ENCODE measurements at regions not wholly inside any gene's neighbourhood (a gene's known extent, or its start where the extent isn't known, plus 50 kb on each side); places are given as distances from the start of the nearest gene placed in this dataset.

GRCh38 chr2:18800240-18800971 is 211.0 kb upstream of the NT5C1B start:
- no peaks in the 10 kb centered on the region for H3K27me3 ChIP-seq (ENCODE audit: low read depth)
- in situ Hi-C loops (cut with MboI; ENCODE audit: low sequenced_read_pairs), result no loop called here

GRCh38 chr2:18799397-18799796 is 210.0 kb upstream of the NT5C1B start:
- no peak for DNase-seq (ENCODE audit: low spot score in 2 of 2)
- in situ Hi-C loops (cut with MboI; ENCODE audit: low sequenced_read_pairs), result no loop called here
- Histone ChIP-seq H3K27me3 (ENCODE audit: low read depth) (no peaks in the 10 kb centered on the region), H3K4me1 (no peaks in the 10 kb centered on the region), H3K9me3 (no peaks in the 10 kb centered on the region), H3K36me3 (replicated peaks) (no peaks in the 10 kb centered on the region), H3K4me3 (no peak overlapping the region)

More at GRCh38 chr2:18800240-18800971, 211.0 kb upstream of the NT5C1B start:
- no peaks in the 10 kb centered on the region for H3K4me1 ChIP-seq
- no peak overlapping the region for H3K4me3 ChIP-seq
- DNase-seq (ENCODE audit: low spot score in 2 of 2), result no peak
- no peaks in the 10 kb centered on the region for H3K36me3 ChIP-seq (replicated peaks)
- no peaks in the 10 kb centered on the region for H3K9me3 ChIP-seq

GRCh38 chr2:18797133-18797845 is 207.9 kb upstream of the NT5C1B start:
- no peaks in the 10 kb centered on the region for H3K4me1 ChIP-seq
- H3K4me3 ChIP-seq, result no peak overlapping the region
- no peaks in the 10 kb centered on the region for H3K36me3 ChIP-seq (replicated peaks)
- H3K27me3 ChIP-seq (ENCODE audit: low read depth), result no peaks in the 10 kb centered on the region
- H3K9me3 ChIP-seq, result no peaks in the 10 kb centered on the region
- in situ Hi-C loops (cut with MboI; ENCODE audit: low sequenced_read_pairs), result no loop called here
- DNase-seq (ENCODE audit: low spot score in 2 of 2), result no peak

- no peak for DNase-seq (ENCODE audit: low spot score in 2 of 2)
- Histone ChIP-seq H3K4me3 (no peak overlapping the region), H3K27me3 (ENCODE audit: low read depth) (no peaks in the 10 kb centered on the region), H3K36me3 (replicated peaks) (no peaks in the 10 kb centered on the region), H3K9me3 (no peaks in the 10 kb centered on the region), H3K4me1 (no peaks in the 10 kb centered on the region)
- in situ Hi-C loops (cut with MboI; ENCODE audit: low sequenced_read_pairs), result no loop called here
Observed at GRCh38 chr2:18795906-18796305, 206.5 kb upstream of the NT5C1B start.

- no peak for DNase-seq (ENCODE audit: low spot score in 2 of 2)
- H3K36me3 ChIP-seq (replicated peaks), result no peaks in the 10 kb centered on the region
- in situ Hi-C loops (cut with MboI; ENCODE audit: low sequenced_read_pairs), result no loop called here
- no peaks in the 10 kb centered on the region for H3K4me1 ChIP-seq
- no peak overlapping the region for H3K4me3 ChIP-seq
- no peaks in the 10 kb centered on the region; the same call in 1 of the 2 replicates for H3K27me3 ChIP-seq (ENCODE audit: low read depth)
- no peaks in the 10 kb centered on the region for H3K9me3 ChIP-seq
Observed at GRCh38 chr2:18792684-18793083, 203.3 kb upstream of the NT5C1B start.

GRCh38 chr2:18792226-18792629 is 202.9 kb upstream of the NT5C1B start:
- no peak overlapping the region for H3K4me3 ChIP-seq
- H3K36me3 ChIP-seq (replicated peaks), result no peaks in the 10 kb centered on the region
- DNase-seq (ENCODE audit: low spot score in 2 of 2), result no peak
- H3K27me3 ChIP-seq (ENCODE audit: low read depth), result no peaks in the 10 kb centered on the region; the same call in 1 of the 2 replicates
- no peaks in the 10 kb centered on the region for H3K9me3 ChIP-seq
- in situ Hi-C loops (cut with MboI; ENCODE audit: low sequenced_read_pairs), result no loop called here
- no peaks in the 10 kb centered on the region for H3K4me1 ChIP-seq

GRCh38 chr2:18791172-18791797 is 201.9 kb upstream of the NT5C1B start:
- Histone ChIP-seq H3K4me1 (no peaks in the 10 kb centered on the region), H3K4me3 (no peak overlapping the region), H3K36me3 (replicated peaks) (no peaks in the 10 kb centered on the region), H3K27me3 (ENCODE audit: low read depth) (no peaks in the 10 kb centered on the region; the same call in 1 of the 2 replicates), H3K9me3 (no peaks in the 10 kb centered on the region)
- DNase-seq (ENCODE audit: low spot score in 2 of 2), result no peak
- in situ Hi-C loops (cut with MboI; ENCODE audit: low sequenced_read_pairs), result no loop called here

GRCh38 chr2:18790509-18791171 is 201.3 kb upstream of the NT5C1B start:
- in situ Hi-C loops (cut with MboI; ENCODE audit: low sequenced_read_pairs), result no loop called here
- Histone ChIP-seq H3K9me3 (no peaks in the 10 kb centered on the region), H3K4me1 (no peaks in the 10 kb centered on the region), H3K36me3 (replicated peaks) (no peaks in the 10 kb centered on the region), H3K4me3 (no peak overlapping the region), H3K27me3 (ENCODE audit: low read depth) (no peaks in the 10 kb centered on the region; the same call in 1 of the 2 replicates)
- DNase-seq (ENCODE audit: low spot score in 2 of 2), result no peak

GRCh38 chr2:18788592-18788991 is 199.2 kb upstream of the NT5C1B start:
- in situ Hi-C loops (cut with MboI; ENCODE audit: low sequenced_read_pairs), result no loop called here
- H3K36me3 ChIP-seq (replicated peaks), result no peaks in the 10 kb centered on the region
- DNase-seq (ENCODE audit: low spot score in 2 of 2), result peak in 1 of 2 experiments; percentile 8
- H3K9me3 ChIP-seq, result no peaks in the 10 kb centered on the region
- no peaks in the 10 kb centered on the region; the same call in 1 of the 2 replicates for H3K27me3 ChIP-seq (ENCODE audit: low read depth)
- H3K4me1 ChIP-seq, result no peaks in the 10 kb centered on the region
- H3K4me3 ChIP-seq, result no peak overlapping the region

- no peaks in the 10 kb centered on the region for H3K4me1 ChIP-seq
Observed at GRCh38 chr2:18787726-18788125, 198.4 kb upstream of the NT5C1B start.

GRCh38 chr2:18784245-18784644 is 194.9 kb upstream of the NT5C1B start:
- in situ Hi-C loops (cut with MboI; ENCODE audit: low sequenced_read_pairs), result no loop called here
- DNase-seq (ENCODE audit: low spot score in 2 of 2), result no peak
- Histone ChIP-seq H3K36me3 (replicated peaks) (no peaks in the 10 kb centered on the region), H3K4me3 (no peak overlapping the region), H3K9me3 (no peaks in the 10 kb centered on the region), H3K4me1 (no peaks in the 10 kb centered on the region), H3K27me3 (ENCODE audit: low read depth) (no peaks in the 10 kb centered on the region)

More at GRCh38 chr2:18787726-18788125, 198.4 kb upstream of the NT5C1B start:
- in situ Hi-C loops (cut with MboI; ENCODE audit: low sequenced_read_pairs), result no loop called here
- H3K9me3 ChIP-seq, result no peaks in the 10 kb centered on the region
- H3K27me3 ChIP-seq (ENCODE audit: low read depth), result no peaks in the 10 kb centered on the region; the same call in 1 of the 2 replicates
- H3K36me3 ChIP-seq (replicated peaks), result no peaks in the 10 kb centered on the region
- H3K4me3 ChIP-seq, result no peak overlapping the region
- no peak for DNase-seq (ENCODE audit: low spot score in 2 of 2)

GRCh38 chr2:18781541-18782280 is 192.3 kb upstream of the NT5C1B start:
- H3K4me1 ChIP-seq, result no peaks in the 10 kb centered on the region
- H3K36me3 ChIP-seq (replicated peaks), result no peaks in the 10 kb centered on the region
- no peak overlapping the region for H3K4me3 ChIP-seq
- no peaks in the 10 kb centered on the region for H3K27me3 ChIP-seq (ENCODE audit: low read depth)
- in situ Hi-C loops (cut with MboI; ENCODE audit: low sequenced_read_pairs), result no loop called here
- H3K9me3 ChIP-seq, result no peaks in the 10 kb centered on the region
- DNase-seq (ENCODE audit: low spot score in 2 of 2), result no peak

- no peaks in the 10 kb centered on the region for H3K9me3 ChIP-seq
- H3K27me3 ChIP-seq (ENCODE audit: low read depth), result no peaks in the 10 kb centered on the region
- DNase-seq (ENCODE audit: low spot score in 2 of 2), result no peak
- no peaks in the 10 kb centered on the region for H3K4me1 ChIP-seq
- no peak overlapping the region for H3K4me3 ChIP-seq
- in situ Hi-C loops (cut with MboI; ENCODE audit: low sequenced_read_pairs), result no loop called here
- H3K36me3 ChIP-seq (replicated peaks), result no peaks in the 10 kb centered on the region
Observed at GRCh38 chr2:18777250-18777812, 188.0 kb upstream of the NT5C1B start.

Data from HAP-1 (cell line).